ENCODE measurements at regions not wholly inside any gene's neighbourhood (a gene's known extent, or its start where the extent isn't known, plus 50 kb on each side); places are given as distances from the start of the nearest gene placed in this dataset.

DNA sequence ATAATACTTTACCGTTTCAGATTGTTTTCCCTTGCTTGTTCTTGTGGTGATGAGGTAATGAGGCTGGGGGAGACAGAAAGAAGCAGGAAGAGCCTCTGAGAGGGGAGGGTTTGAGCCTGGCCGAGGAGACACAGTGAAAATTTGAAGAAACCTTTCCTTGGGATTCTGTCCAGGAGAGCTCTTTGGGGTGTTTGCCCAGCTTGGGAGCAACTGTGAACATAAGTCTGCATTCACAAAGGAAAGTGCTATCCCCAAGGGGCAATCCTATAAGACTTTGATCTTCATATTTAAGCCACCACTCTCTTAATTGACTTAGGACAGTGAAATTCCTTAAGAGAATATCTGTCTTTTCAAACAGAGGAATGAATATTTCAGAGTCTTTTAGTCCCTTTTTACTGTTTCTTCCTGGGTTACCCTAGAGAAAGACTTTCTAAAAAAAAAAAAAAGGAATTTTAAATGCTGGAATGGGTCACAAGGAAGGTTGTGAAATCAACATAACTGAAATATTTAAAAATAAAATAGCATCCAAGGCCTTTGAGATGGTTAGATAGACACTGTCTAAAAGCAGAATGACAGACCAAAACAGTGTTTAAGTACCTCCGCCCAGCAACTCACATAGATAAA is 52.5 kb upstream of the STAM2 start:
- TF ChIP-seq, protein P1, sequence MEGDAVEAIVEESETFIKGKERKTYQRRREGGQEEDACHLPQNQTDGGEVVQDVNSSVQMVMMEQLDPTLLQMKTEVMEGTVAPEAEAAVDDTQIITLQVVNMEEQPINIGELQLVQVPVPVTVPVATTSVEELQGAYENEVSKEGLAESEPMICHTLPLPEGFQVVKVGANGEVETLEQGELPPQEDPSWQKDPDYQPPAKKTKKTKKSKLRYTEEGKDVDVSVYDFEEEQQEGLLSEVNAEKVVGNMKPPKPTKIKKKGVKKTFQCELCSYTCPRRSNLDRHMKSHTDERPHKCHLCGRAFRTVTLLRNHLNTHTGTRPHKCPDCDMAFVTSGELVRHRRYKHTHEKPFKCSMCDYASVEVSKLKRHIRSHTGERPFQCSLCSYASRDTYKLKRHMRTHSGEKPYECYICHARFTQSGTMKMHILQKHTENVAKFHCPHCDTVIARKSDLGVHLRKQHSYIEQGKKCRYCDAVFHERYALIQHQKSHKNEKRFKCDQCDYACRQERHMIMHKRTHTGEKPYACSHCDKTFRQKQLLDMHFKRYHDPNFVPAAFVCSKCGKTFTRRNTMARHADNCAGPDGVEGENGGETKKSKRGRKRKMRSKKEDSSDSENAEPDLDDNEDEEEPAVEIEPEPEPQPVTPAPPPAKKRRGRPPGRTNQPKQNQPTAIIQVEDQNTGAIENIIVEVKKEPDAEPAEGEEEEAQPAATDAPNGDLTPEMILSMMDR (IDR thresholded peaks at IDR 0.05; ENCODE audit: low read depth, low read length): no peak
- TF ChIP-seq POLR2A (IDR thresholded peaks at IDR 0.05; ENCODE audit: extremely low read depth, insufficient read length): no peak
- TF ChIP-seq, protein P2, sequence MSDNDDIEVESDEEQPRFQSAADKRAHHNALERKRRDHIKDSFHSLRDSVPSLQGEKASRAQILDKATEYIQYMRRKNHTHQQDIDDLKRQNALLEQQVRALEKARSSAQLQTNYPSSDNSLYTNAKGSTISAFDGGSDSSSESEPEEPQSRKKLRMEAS (IDR thresholded peaks at IDR 0.05; ENCODE audit: low read depth, low read length): no peak
- no peak for TF ChIP-seq MYC (IDR thresholded peaks at IDR 0.05; ENCODE audit: low read depth, low read length)

Data from NB4 (cell line).